Trophoblast cell (in vitro differentiated cells and primary cell): ENCODE measurements at regions not wholly inside any gene's neighbourhood (a gene's known extent, or its start where the extent isn't known, plus 50 kb on each side); places are given as distances from the start of the nearest gene placed in this dataset.

Experiments used
- DNase-seq, 2 donors: peaks; one replicate each; pipeline ENCODE4 v3.0.0-alpha.2; 2016
- H2AFZ ChIP-seq: 2 replicates; pipeline ENCODE4 v1.6.1; 2013; ENCODE audit warnings: low read length, moderate library complexity, mild to moderate bottlenecking; ENCODE audit not compliant: insufficient read depth, poor library complexity
- H2AK5ac ChIP-seq: 2 replicates; pipeline ENCODE4 v1.6.1; 2013; ENCODE audit warnings: mild to moderate bottlenecking, low read length
- H2BK120ac ChIP-seq: 2 replicates; pipeline ENCODE4 v1.6.1; 2013; ENCODE audit warnings: low read length, mild to moderate bottlenecking, moderate library complexity; ENCODE audit not compliant: insufficient read depth, poor library complexity
- H2BK12ac ChIP-seq: 2 replicates; pipeline ENCODE4 v1.6.1; 2013; ENCODE audit warnings: mild to moderate bottlenecking, low read length, moderate library complexity
- H2BK5ac ChIP-seq: 2 replicates; pipeline ENCODE4 v1.6.1; 2013; ENCODE audit warnings: low read length, low read depth, moderate library complexity, mild to moderate bottlenecking; ENCODE audit not compliant: poor library complexity
- H3K14ac ChIP-seq: 2 replicates; pipeline ENCODE4 v1.6.1; 2013; ENCODE audit warnings: mild to moderate bottlenecking, low read length
- H3K18ac ChIP-seq: 2 replicates; pipeline ENCODE4 v1.6.1; 2013; ENCODE audit warnings: mild to moderate bottlenecking, low read length
- H3K23ac ChIP-seq: 2 replicates; pipeline ENCODE4 v1.6.1; 2013; ENCODE audit warnings: low read length
- H3K27ac ChIP-seq: 2 replicates; pipeline ENCODE4 v1.5.1; 2013; ENCODE audit warnings: low read depth, mild to moderate bottlenecking, inconsistent platforms, low read length, moderate library complexity
- H3K27me3 ChIP-seq: 2 replicates; pipeline ENCODE4 v1.6.1; 2013; ENCODE audit warnings: inconsistent platforms, mild to moderate bottlenecking, low read length, moderate library complexity; ENCODE audit not compliant: insufficient read depth
- H3K36me3 ChIP-seq, 2 experiments: 1 replicate in 1 of 2; 2 replicates in 1 of 2; pipeline ENCODE4 v1.6.1; 2013; ENCODE audit warnings: low read length in 2 of 2, mild to moderate bottlenecking in 2 of 2, moderate library complexity in 1 of 2; ENCODE audit not compliant: insufficient read depth in 2 of 2, control insufficient read depth in 1 of 2
- H3K4ac ChIP-seq: 2 replicates; pipeline ENCODE4 v1.6.1; 2013; ENCODE audit warnings: low read depth, mild to moderate bottlenecking, low read length, moderate library complexity
- H3K4me1 ChIP-seq, 2 experiments: 1 replicate in 1 of 2; 2 replicates in 1 of 2; pipeline ENCODE4 v1.6.1; 2013; ENCODE audit warnings: low read length in 2 of 2, mild to moderate bottlenecking in 2 of 2, moderate library complexity in 1 of 2; ENCODE audit not compliant: insufficient read depth in 2 of 2, control insufficient read depth in 1 of 2
- H3K4me2 ChIP-seq: 2 replicates; pipeline ENCODE4 v1.6.1; 2013; ENCODE audit warnings: inconsistent platforms, mild to moderate bottlenecking, low read length, moderate library complexity
- H3K4me3 ChIP-seq: 2 replicates; pipeline ENCODE4 v1.5.1; 2013; ENCODE audit warnings: mild to moderate bottlenecking, low read depth, low read length, inconsistent platforms
- H3K79me1 ChIP-seq: one replicate; pipeline ENCODE4 v1.6.1; 2013; ENCODE audit warnings: low read length
- H3K79me2 ChIP-seq: 2 replicates; pipeline ENCODE4 v1.6.1; 2013; ENCODE audit warnings: low read length, mild to moderate bottlenecking; ENCODE audit not compliant: control insufficient read depth, insufficient read depth, poor library complexity
- H3K9ac ChIP-seq: 2 replicates; pipeline ENCODE4 v1.6.1; 2013; ENCODE audit warnings: mild to moderate bottlenecking, low read length
- H3K9me3 ChIP-seq: 2 replicates; pipeline ENCODE4 v1.6.1; 2013; ENCODE audit warnings: low read depth, mild to moderate bottlenecking, control low read depth, inconsistent platforms, low read length; ENCODE audit not compliant: insufficient read depth
- H4K12ac ChIP-seq: 2 replicates; pipeline ENCODE4 v1.6.1; 2013; ENCODE audit warnings: low read depth, mild to moderate bottlenecking, low read length, moderate library complexity
- H4K8ac ChIP-seq: 2 replicates; pipeline ENCODE4 v1.6.1; 2013; ENCODE audit warnings: low read depth, mild to moderate bottlenecking, low read length, moderate library complexity
- H4K91ac ChIP-seq: one replicate; pipeline ENCODE4 v1.6.1; 2013; ENCODE audit warnings: low read depth, mild to moderate bottlenecking, low read length, moderate library complexity
- WGBS: extraction: QIAGEN DNeasy Blood & Tissue Kit; methylation state at CpG from one replicate; pipeline ENCODE4 v1.1.7; 2013; ENCODE audit warnings: missing lambda C conversion rate; ENCODE audit not compliant: insufficient read length, insufficient coverage; ENCODE audit errors: extremely low coverage; 5-methylcytosine and 5-hydroxymethylcytosine counted together

DNA sequence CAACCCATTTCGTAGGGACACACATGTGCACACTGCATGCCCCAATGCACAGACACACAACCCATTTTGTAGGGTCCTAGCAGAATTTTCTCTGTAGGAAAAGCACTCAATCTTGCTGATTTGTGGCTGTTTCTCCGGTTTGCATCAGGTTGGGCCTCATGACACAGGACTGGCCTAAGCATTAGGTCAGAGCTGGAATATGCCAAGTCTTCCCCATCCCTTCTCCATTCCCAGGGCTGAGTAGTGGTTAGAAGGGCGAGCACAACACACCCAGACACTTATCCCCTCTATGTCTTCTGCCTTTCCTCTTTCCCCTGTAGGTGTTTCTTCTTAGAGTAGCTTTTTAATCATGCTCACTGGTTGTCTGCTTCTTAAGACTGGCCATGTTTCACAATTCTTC is 295.9 kb downstream of the SOX11 start:
- H3K79me1 ChIP-seq, result no peaks in the 10 kb centered on the region
- H3K9ac ChIP-seq, result no peak overlapping the region
- H2AK5ac ChIP-seq, result no peak overlapping the region
- H3K4me3 ChIP-seq, result no peak overlapping the region
- H3K9me3 ChIP-seq, result peaks cover 4% of the 10 kb centered on the region
- H3K4me2 ChIP-seq, result no peak overlapping the region
- H4K8ac ChIP-seq, result no peak overlapping the region
- no peak overlapping the region for H3K27ac ChIP-seq
- H3K4ac ChIP-seq, result no peak overlapping the region
- no peak overlapping the region for H2BK5ac ChIP-seq
- peak in 1 of 2 donors; percentile 6 for DNase-seq
- H3K23ac ChIP-seq, result no peak overlapping the region
- H3K18ac ChIP-seq, result no peak overlapping the region
- no peaks in the 10 kb centered on the region for H3K79me2 ChIP-seq
- no peak overlapping the region for H2AFZ ChIP-seq
- no peak overlapping the region for H4K12ac ChIP-seq
- no peak overlapping the region for H3K14ac ChIP-seq
- H4K91ac ChIP-seq, result no peak overlapping the region
- H2BK12ac ChIP-seq, result no peak overlapping the region
- no CpG with 5 or more reads among the region's 3 CpGs for WGBS
- no peaks in the 10 kb centered on the region for H3K36me3 ChIP-seq
- no peaks in the 10 kb centered on the region for H3K27me3 ChIP-seq
- H3K4me1 ChIP-seq, result peaks cover 2 to 13% of the 10 kb centered on the region in 2 experiments
- no peak overlapping the region for H2BK120ac ChIP-seq

- peak; percentile 81 to 88 for DNase-seq
- peaks cover 4% of the 10 kb centered on the region for H3K9me3 ChIP-seq
- no peak overlapping the region for H2BK12ac ChIP-seq
- no peaks in the 10 kb centered on the region for H3K36me3 ChIP-seq
- no peak overlapping the region for H3K4ac ChIP-seq
- H3K27me3 ChIP-seq, result no peaks in the 10 kb centered on the region
- H2BK5ac ChIP-seq, result no peak overlapping the region
- H3K4me1 ChIP-seq, result peaks cover 2 to 11% of the 10 kb centered on the region in 2 experiments
- no peaks in the 10 kb centered on the region for H3K79me1 ChIP-seq
- no peak overlapping the region for H3K4me3 ChIP-seq
- no peak overlapping the region for H2AK5ac ChIP-seq
- no peak overlapping the region for H4K8ac ChIP-seq
- no peak overlapping the region for H3K18ac ChIP-seq
- no peak overlapping the region for H3K14ac ChIP-seq
- no peak overlapping the region for H4K12ac ChIP-seq
- H3K23ac ChIP-seq, result no peak overlapping the region
- no peak overlapping the region for H4K91ac ChIP-seq
- no peak overlapping the region for H3K4me2 ChIP-seq
- H3K79me2 ChIP-seq, result no peaks in the 10 kb centered on the region
- no peak overlapping the region for H2AFZ ChIP-seq
- H3K27ac ChIP-seq, result no peak overlapping the region
- H3K9ac ChIP-seq, result no peak overlapping the region
- H2BK120ac ChIP-seq, result no peak overlapping the region
- no CpG with 5 or more reads among the region's 5 CpGs for WGBS
These were observed 297.9 kb downstream of the SOX11 start for GRCh38 chr2:5990086-5990485.

DNA sequence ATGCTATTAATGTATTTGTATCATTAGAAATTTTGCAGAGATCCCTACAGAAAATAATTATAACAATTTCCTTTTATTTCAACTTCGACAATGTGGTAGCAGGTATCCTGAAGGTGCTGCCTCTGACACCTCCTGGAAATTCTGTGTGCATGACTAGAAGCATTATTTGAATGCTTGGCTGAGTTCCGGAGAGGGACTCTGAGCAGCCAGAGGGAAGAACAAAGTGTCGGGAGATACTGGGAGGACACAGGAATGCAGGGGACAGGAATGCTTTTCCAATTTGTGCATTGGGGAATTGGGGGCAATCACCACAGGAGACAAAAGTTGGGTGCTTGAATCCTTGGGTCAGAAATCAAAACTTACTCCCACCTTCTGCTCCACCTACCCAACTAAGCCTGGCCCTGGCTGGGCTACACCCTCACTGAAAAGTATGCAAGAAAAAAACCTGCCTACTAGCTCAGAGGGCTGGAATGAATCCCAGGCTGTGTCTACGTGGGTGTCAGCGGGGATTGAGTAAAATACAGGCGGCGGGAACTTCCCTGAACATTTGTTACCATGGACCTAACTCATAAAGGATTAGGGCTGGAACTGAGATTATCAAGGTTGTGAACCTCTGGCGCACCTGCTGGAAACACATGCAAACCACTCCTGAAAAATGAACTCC is 299.3 kb downstream of the SOX11 start:
- Histone ChIP-seq H3K4ac (no peak overlapping the region), H3K14ac (no peak overlapping the region), H3K79me1 (no peaks in the 10 kb centered on the region), H2BK12ac (no peak overlapping the region), H2BK5ac (no peak overlapping the region), H3K27ac (peak overlapping the region; percentile 7), H2AK5ac (no peak overlapping the region), H3K4me3 (no peak overlapping the region), H3K18ac (no peak overlapping the region), H2BK120ac (no peak overlapping the region), H3K79me2 (no peaks in the 10 kb centered on the region), H3K23ac (no peak overlapping the region), H3K9me3 (peaks cover 4% of the 10 kb centered on the region), H3K9ac (no peak overlapping the region), H3K4me1 (peaks cover 2 to 11% of the 10 kb centered on the region in 2 experiments), H4K8ac (no peak overlapping the region), H3K4me2 (peak overlapping the region; percentile 3), H2AFZ (no peak overlapping the region), H3K36me3 (no peaks in the 10 kb centered on the region), H4K12ac (no peak overlapping the region), H4K91ac (no peak overlapping the region), H3K27me3 (no peaks in the 10 kb centered on the region)
- WGBS, result no CpG with 5 or more reads among the region's 8 CpGs
- peak; percentile 78 to 90 for DNase-seq

DNA sequence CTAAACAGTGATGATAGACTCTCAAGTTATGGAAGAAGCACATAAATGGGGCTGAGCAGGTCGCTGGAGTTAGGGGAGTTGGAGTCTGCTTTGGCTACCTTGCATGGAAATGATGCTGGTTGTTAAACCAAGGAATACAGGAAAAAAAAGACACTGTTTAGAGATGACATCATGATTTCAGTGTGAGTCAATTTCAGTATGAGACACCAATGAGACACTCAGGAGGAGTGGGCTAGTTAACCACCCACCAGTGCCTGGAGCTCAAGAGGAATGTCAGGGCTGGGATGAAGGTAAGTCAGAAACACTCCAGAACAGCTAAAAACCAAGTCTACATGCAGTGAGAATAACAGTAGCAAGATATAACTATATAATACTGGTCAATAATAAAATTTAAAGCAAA is 303.6 kb downstream of the SOX11 start:
- no peak overlapping the region for H3K9ac ChIP-seq
- no CpG with 5 or more reads among the region's 1 CpG for WGBS
- H3K79me1 ChIP-seq, result no peaks in the 10 kb centered on the region

More for the DNA sequence above, 303.6 kb downstream of the SOX11 start:
- no peaks in the 10 kb centered on the region for H3K79me2 ChIP-seq
- no peak overlapping the region for H3K23ac ChIP-seq
- no peak overlapping the region for H3K4me2 ChIP-seq
- peaks cover 0 to 5% of the 10 kb centered on the region in 2 experiments for H3K4me1 ChIP-seq
- no peak overlapping the region for H2AK5ac ChIP-seq
- H3K18ac ChIP-seq, result no peak overlapping the region
- no peaks in the 10 kb centered on the region for H3K9me3 ChIP-seq
- no peak overlapping the region for H2AFZ ChIP-seq
- no peak overlapping the region for H3K14ac ChIP-seq
- H3K36me3 ChIP-seq, result no peaks in the 10 kb centered on the region
- H2BK5ac ChIP-seq, result no peak overlapping the region
- no peak overlapping the region for H4K8ac ChIP-seq
- H4K91ac ChIP-seq, result no peak overlapping the region
- H3K4ac ChIP-seq, result no peak overlapping the region
- H2BK120ac ChIP-seq, result no peak overlapping the region
- no peak overlapping the region for H3K4me3 ChIP-seq
- no peaks in the 10 kb centered on the region for H3K27me3 ChIP-seq
- H3K27ac ChIP-seq, result no peak overlapping the region
- H2BK12ac ChIP-seq, result no peak overlapping the region
- DNase-seq, result peak; percentile 37 to 53
- no peak overlapping the region for H4K12ac ChIP-seq
